ENCODE measurements at regions not wholly inside any gene's neighbourhood (a gene's known extent, or its start where the extent isn't known, plus 50 kb on each side); places are given as distances from the start of the nearest gene placed in this dataset.

DNA sequence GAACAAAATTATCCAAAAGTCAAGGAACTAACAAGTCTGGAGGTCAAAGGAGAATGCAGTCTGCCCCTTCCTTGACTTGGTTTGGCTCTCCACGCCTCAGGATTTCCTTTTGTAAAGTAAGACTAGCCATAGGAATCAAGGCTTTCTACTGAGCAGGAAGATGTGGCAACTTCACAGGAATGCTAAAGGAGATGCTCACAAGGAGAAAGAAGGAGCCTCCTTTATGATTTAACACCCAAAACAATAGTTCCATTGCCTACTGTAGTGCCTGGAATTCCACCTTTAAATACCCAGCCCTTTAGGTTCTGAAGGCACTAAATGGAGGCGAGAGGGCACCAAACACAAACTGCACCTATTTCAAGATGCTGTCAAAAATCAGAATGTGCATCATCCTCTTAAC is 176.3 kb upstream of the NFIA start:
- no peak overlapping the region for H3K4me2 ChIP-seq (ENCODE audit: low read length)
- H3K9ac ChIP-seq (ENCODE audit: low read length) = no peak overlapping the region
- CTCF ChIA-PET = no interaction called here
- no peaks in the 10 kb centered on the region for H4K20me1 ChIP-seq (ENCODE audit: insufficient read depth)
- ATAC-seq (no peak), DNase-seq (ENCODE audit: low read depth, low spot score) (no peak)
- H2AFZ ChIP-seq (ENCODE audit: low read depth, low read length, poor library complexity, severe bottlenecking) = no peak overlapping the region
- RAD21 ChIA-PET (ENCODE audit: low non-redundant PET in 1 of 2, low total read pairs in 2 of 2, uncharacterized antibody in 2 of 2, unreplicated experiment in 2 of 2) = no interaction called here
- H3K36me3 ChIP-seq (ENCODE audit: control insufficient read depth in 1 of 2, insufficient read depth in 2 of 2, low read length in 2 of 2) = no peaks in the 10 kb centered on the region
- H3K79me2 ChIP-seq (ENCODE audit: insufficient read depth, low read length) = no peaks in the 10 kb centered on the region
- no peaks in the 10 kb centered on the region for H3K4me1 ChIP-seq (ENCODE audit: control insufficient read depth in 1 of 2, insufficient read depth in 2 of 2, low read length in 2 of 2)
- H3K9me2 ChIP-seq (ENCODE audit: insufficient read depth) = no peaks in the 10 kb centered on the region
- TF ChIP-seq EZH2 (IDR thresholded peaks at IDR 0.05) = no peak
- no peak for TF ChIP-seq POLR2A (IDR thresholded peaks at IDR 0.05; ENCODE audit: borderline replicate concordance, extremely low read depth, insufficient read depth, insufficient read length)
- TF ChIP-seq RAD21 (IDR thresholded peaks at IDR 0.05; ENCODE audit: low read depth) = no peak
- TF ChIP-seq ATF3 (IDR thresholded peaks at IDR 0.05) = no peak
- no peak for TF ChIP-seq ZFX (IDR thresholded peaks at IDR 0.05)
- no peaks in the 10 kb centered on the region for H3K9me3 ChIP-seq (ENCODE audit: control insufficient read depth in 1 of 2, insufficient read depth in 1 of 2, low read depth in 1 of 2, low read length in 2 of 2)
- H3K27me3 ChIP-seq (ENCODE audit: insufficient read depth, low read length) = no peaks in the 10 kb centered on the region
- no peak overlapping the region for H3K27ac ChIP-seq (ENCODE audit: low read depth, low read length)
- POLR2A ChIA-PET = no interaction called here
- H3K4me3 ChIP-seq (replicated peaks in 1 of 2; ENCODE audit: low read depth in 1 of 2, low read length in 2 of 2) = no peak overlapping the region
- intact Hi-C loops (cut with micrococcal nuclease) = no loop called here
- BruUV-seq (replicated peaks) = no TSS peak

DNA sequence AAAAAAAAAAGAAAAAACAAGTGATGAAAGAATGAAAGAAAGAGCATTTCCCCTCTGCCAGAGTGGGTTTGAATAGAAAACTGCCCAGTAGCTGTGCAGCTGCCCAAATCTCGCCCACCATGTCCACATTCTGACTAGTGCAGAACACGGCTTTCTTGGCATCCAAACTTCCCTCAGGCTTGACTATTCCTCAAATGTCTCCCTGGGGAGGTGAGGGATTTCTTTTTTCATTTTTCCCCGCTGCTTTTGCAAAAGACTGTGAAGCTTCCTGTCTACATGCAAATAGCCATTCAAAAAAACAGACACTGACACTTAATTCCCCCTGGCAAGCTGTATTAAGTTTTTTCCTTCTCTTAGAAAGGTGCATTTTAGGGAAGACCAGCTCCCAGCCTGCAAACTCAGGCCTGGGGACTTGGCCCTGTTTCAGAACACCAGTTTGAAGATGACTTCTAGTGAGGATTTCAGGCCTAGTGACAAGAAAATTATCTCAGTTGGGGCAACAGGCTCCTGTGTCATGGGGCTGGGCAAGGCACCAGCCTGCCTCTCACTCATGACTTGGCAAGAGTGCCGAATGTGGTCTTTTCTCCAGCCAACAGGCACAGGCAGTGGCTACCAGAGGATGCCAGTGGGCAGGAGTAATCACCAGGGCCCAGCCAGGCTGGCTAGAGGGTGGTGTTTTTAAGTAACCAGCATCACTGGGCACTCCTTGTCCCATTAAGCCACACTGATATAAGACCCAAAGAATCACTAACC is 178.1 kb upstream of the NFIA start:
- no peak for ATAC-seq
- H3K36me3 ChIP-seq (ENCODE audit: control insufficient read depth in 1 of 2, insufficient read depth in 2 of 2, low read length in 2 of 2) = no peaks in the 10 kb centered on the region
- CTCF ChIA-PET = no interaction called here
- no peak overlapping the region for H3K9ac ChIP-seq (ENCODE audit: low read length)
- no peak overlapping the region for H3K4me3 ChIP-seq (replicated peaks in 1 of 2; ENCODE audit: low read depth in 1 of 2, low read length in 2 of 2)
- BruUV-seq (replicated peaks) = no TSS peak
- no peaks in the 10 kb centered on the region for H3K9me2 ChIP-seq (ENCODE audit: insufficient read depth)
- H3K4me2 ChIP-seq (ENCODE audit: low read length) = no peak overlapping the region
- no peaks in the 10 kb centered on the region for H3K9me3 ChIP-seq (ENCODE audit: control insufficient read depth in 1 of 2, insufficient read depth in 1 of 2, low read depth in 1 of 2, low read length in 2 of 2)
- DNase-seq (ENCODE audit: low read depth, low spot score) = no peak
- H3K27me3 ChIP-seq (ENCODE audit: insufficient read depth, low read length) = no peaks in the 10 kb centered on the region
- no peak overlapping the region for H3K27ac ChIP-seq (ENCODE audit: low read depth, low read length)
- H2AFZ ChIP-seq (ENCODE audit: low read depth, low read length, poor library complexity, severe bottlenecking) = no peak overlapping the region
- intact Hi-C loops (cut with micrococcal nuclease) = no loop called here
- no peaks in the 10 kb centered on the region for H4K20me1 ChIP-seq (ENCODE audit: insufficient read depth)
- RAD21 ChIA-PET (ENCODE audit: low non-redundant PET in 1 of 2, low total read pairs in 2 of 2, uncharacterized antibody in 2 of 2, unreplicated experiment in 2 of 2) = no interaction called here
- POLR2A ChIA-PET = no interaction called here
- H3K4me1 ChIP-seq (ENCODE audit: control insufficient read depth in 1 of 2, insufficient read depth in 2 of 2, low read length in 2 of 2) = no peaks in the 10 kb centered on the region
- no peaks in the 10 kb centered on the region for H3K79me2 ChIP-seq (ENCODE audit: insufficient read depth, low read length)
- TF ChIP-seq YY1 (IDR thresholded peaks at IDR 0.05; ENCODE audit: extremely low read depth, insufficient replicate concordance, low read depth, low read length) (no peak), ZBTB33 (IDR thresholded peaks at IDR 0.05; ENCODE audit: extremely low read depth, insufficient replicate concordance, low read length) (no peak), CEBPB (IDR thresholded peaks at IDR 0.05; ENCODE audit: low read depth) (no peak), SRF (IDR thresholded peaks at IDR 0.05; ENCODE audit: low read depth) (no peak), ELF1 (IDR thresholded peaks at IDR 0.05; ENCODE audit: borderline replicate concordance, low read depth) (no peak)
- TF ChIP-seq, protein P1, sequence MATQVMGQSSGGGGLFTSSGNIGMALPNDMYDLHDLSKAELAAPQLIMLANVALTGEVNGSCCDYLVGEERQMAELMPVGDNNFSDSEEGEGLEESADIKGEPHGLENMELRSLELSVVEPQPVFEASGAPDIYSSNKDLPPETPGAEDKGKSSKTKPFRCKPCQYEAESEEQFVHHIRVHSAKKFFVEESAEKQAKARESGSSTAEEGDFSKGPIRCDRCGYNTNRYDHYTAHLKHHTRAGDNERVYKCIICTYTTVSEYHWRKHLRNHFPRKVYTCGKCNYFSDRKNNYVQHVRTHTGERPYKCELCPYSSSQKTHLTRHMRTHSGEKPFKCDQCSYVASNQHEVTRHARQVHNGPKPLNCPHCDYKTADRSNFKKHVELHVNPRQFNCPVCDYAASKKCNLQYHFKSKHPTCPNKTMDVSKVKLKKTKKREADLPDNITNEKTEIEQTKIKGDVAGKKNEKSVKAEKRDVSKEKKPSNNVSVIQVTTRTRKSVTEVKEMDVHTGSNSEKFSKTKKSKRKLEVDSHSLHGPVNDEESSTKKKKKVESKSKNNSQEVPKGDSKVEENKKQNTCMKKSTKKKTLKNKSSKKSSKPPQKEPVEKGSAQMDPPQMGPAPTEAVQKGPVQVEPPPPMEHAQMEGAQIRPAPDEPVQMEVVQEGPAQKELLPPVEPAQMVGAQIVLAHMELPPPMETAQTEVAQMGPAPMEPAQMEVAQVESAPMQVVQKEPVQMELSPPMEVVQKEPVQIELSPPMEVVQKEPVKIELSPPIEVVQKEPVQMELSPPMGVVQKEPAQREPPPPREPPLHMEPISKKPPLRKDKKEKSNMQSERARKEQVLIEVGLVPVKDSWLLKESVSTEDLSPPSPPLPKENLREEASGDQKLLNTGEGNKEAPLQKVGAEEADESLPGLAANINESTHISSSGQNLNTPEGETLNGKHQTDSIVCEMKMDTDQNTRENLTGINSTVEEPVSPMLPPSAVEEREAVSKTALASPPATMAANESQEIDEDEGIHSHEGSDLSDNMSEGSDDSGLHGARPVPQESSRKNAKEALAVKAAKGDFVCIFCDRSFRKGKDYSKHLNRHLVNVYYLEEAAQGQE (IDR thresholded peaks at IDR 0.05; ENCODE audit: low read depth) = no peak
- TF ChIP-seq, protein P2, sequence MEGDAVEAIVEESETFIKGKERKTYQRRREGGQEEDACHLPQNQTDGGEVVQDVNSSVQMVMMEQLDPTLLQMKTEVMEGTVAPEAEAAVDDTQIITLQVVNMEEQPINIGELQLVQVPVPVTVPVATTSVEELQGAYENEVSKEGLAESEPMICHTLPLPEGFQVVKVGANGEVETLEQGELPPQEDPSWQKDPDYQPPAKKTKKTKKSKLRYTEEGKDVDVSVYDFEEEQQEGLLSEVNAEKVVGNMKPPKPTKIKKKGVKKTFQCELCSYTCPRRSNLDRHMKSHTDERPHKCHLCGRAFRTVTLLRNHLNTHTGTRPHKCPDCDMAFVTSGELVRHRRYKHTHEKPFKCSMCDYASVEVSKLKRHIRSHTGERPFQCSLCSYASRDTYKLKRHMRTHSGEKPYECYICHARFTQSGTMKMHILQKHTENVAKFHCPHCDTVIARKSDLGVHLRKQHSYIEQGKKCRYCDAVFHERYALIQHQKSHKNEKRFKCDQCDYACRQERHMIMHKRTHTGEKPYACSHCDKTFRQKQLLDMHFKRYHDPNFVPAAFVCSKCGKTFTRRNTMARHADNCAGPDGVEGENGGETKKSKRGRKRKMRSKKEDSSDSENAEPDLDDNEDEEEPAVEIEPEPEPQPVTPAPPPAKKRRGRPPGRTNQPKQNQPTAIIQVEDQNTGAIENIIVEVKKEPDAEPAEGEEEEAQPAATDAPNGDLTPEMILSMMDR (IDR thresholded peaks at IDR 0.05 in 2 of 3, conservative IDR thresholded peaks at IDR 0.05 in 1 of 3; ENCODE audit: borderline replicate concordance in 1 of 3, insufficient read depth in 1 of 3, low read depth in 2 of 3, low read length in 2 of 3) = no peak

All from HCT116 (cell line).